Parathyroid adenoma (tissue), 2 donors: ENCODE measurements at regions not wholly inside any gene's neighbourhood (a gene's known extent, or its start where the extent isn't known, plus 50 kb on each side); places are given as distances from the start of the nearest gene placed in this dataset.

Experiments
- H2AFZ ChIP-seq: fragments of 300-600 bp; sonication (generic); one replicate; pipeline ENCODE4 v1.7.0; 2017; ENCODE audit warnings: antibody characterized with exemption, mild to moderate bottlenecking
- H3K27ac ChIP-seq: fragments of 300-600 bp; sonication (generic); one replicate; pipeline ENCODE4 v1.7.0; 2017
- H3K27me3 ChIP-seq: fragments of 300-600 bp; sonication (generic); one replicate; pipeline ENCODE4 v1.7.0; 2017; ENCODE audit warnings: low read length; ENCODE audit not compliant: control insufficient read depth, insufficient read depth
- H3K36me3 ChIP-seq: fragments of 300-600 bp; sonication (generic); one replicate; pipeline ENCODE4 v1.7.0; 2017; ENCODE audit warnings: low read length; ENCODE audit not compliant: control insufficient read depth, insufficient read depth
- H3K4me1 ChIP-seq: fragments of 300-600 bp; sonication (generic); one replicate; pipeline ENCODE4 v1.7.0; 2017; ENCODE audit warnings: control low read depth
- H3K4me2 ChIP-seq: fragments of 300-600 bp; sonication (generic); one replicate; pipeline ENCODE4 v1.7.0; 2017; ENCODE audit warnings: low read length
- H3K4me3 ChIP-seq: fragments of 300-600 bp; sonication (generic); one replicate; pipeline ENCODE4 v1.7.0; 2017; ENCODE audit warnings: low read depth, low read length
- H3K79me2 ChIP-seq: fragments of 300-600 bp; sonication (generic); one replicate; pipeline ENCODE4 v1.7.0; 2017; ENCODE audit warnings: control low read depth
- H3K9ac ChIP-seq: fragments of 300-600 bp; sonication (generic); one replicate; pipeline ENCODE4 v1.7.0; 2017; ENCODE audit warnings: mild to moderate bottlenecking
- H3K9me3 ChIP-seq: fragments of 300-600 bp; sonication (generic); one replicate; pipeline ENCODE4 v1.7.0; 2017; ENCODE audit warnings: low read length; ENCODE audit not compliant: control insufficient read depth
- CTCF ChIP-seq: fragments of 300-600 bp; sonication (generic); IDR thresholded peaks from one replicate; pipeline ENCODE4 v1.7.0; 2017; ENCODE audit warnings: antibody characterized with exemption, mild to moderate bottlenecking
- donor health status: primary hyperparathyroidism.

GRCh38 chr18:77857678-77858655, 608.3 kb downstream of the GALR1 start:
- no peak overlapping the region for H3K9ac ChIP-seq
- no peak overlapping the region for H3K4me2 ChIP-seq
- H2AFZ ChIP-seq, result no peak overlapping the region
- H3K4me1 ChIP-seq, result no peaks in the 10 kb centered on the region
- H3K27me3 ChIP-seq, result no peaks in the 10 kb centered on the region
- H3K9me3 ChIP-seq, result no peaks in the 10 kb centered on the region
- no peaks in the 10 kb centered on the region for H3K79me2 ChIP-seq
- H3K27ac ChIP-seq, result no peak overlapping the region
- H3K4me3 ChIP-seq, result no peak overlapping the region
- no peaks in the 10 kb centered on the region for H3K36me3 ChIP-seq
- no peak for TF ChIP-seq CTCF

GRCh38 chr18:77859634-77860033, 610.0 kb downstream of the GALR1 start:
- Histone ChIP-seq H3K4me1 (no peaks in the 10 kb centered on the region), H2AFZ (no peak overlapping the region), H3K27ac (no peak overlapping the region), H3K79me2 (no peaks in the 10 kb centered on the region), H3K36me3 (no peaks in the 10 kb centered on the region), H3K4me2 (no peak overlapping the region), H3K9ac (no peak overlapping the region), H3K4me3 (no peak overlapping the region), H3K9me3 (no peaks in the 10 kb centered on the region), H3K27me3 (no peaks in the 10 kb centered on the region)
- no peak for TF ChIP-seq CTCF

- H3K4me2 ChIP-seq, result no peak overlapping the region
- H3K36me3 ChIP-seq, result no peaks in the 10 kb centered on the region
- H3K4me3 ChIP-seq, result no peak overlapping the region
- H3K27ac ChIP-seq, result no peak overlapping the region
- no peaks in the 10 kb centered on the region for H3K9me3 ChIP-seq
- H3K79me2 ChIP-seq, result no peaks in the 10 kb centered on the region
- H3K9ac ChIP-seq, result no peak overlapping the region
- no peak overlapping the region for H2AFZ ChIP-seq
- H3K4me1 ChIP-seq, result no peaks in the 10 kb centered on the region
- no peak for TF ChIP-seq CTCF
- H3K27me3 ChIP-seq, result no peaks in the 10 kb centered on the region
Measured at GRCh38 chr18:77862066-77862757, 612.6 kb downstream of the GALR1 start.

GRCh38 chr18:77865853-77866252, 616.2 kb downstream of the GALR1 start:
- no peak overlapping the region for H3K9ac ChIP-seq
- no peaks in the 10 kb centered on the region for H3K9me3 ChIP-seq
- TF ChIP-seq CTCF, result no peak
- no peak overlapping the region for H3K4me3 ChIP-seq
- no peak overlapping the region for H2AFZ ChIP-seq
- H3K4me1 ChIP-seq, result no peaks in the 10 kb centered on the region
- no peak overlapping the region for H3K4me2 ChIP-seq
- no peak overlapping the region for H3K27ac ChIP-seq
- H3K27me3 ChIP-seq, result no peaks in the 10 kb centered on the region
- H3K79me2 ChIP-seq, result no peaks in the 10 kb centered on the region
- H3K36me3 ChIP-seq, result no peaks in the 10 kb centered on the region
